Karpas-422 (cell line): ENCODE measurements at regions not wholly inside any gene's neighbourhood (a gene's known extent, or its start where the extent isn't known, plus 50 kb on each side); places are given as distances from the start of the nearest gene placed in this dataset.

Source experiments
- DNase-seq: peaks from one replicate; pipeline ENCODE4 v3.0.0-alpha.2; 2015
- H2AFZ ChIP-seq: fragments of 200-600 bp; sonication (generic); 2 replicates; pipeline ENCODE4 v1.6.1; 2014; ENCODE audit warnings: antibody characterized with exemption, low read length, mixed read lengths
- H3K27ac ChIP-seq: fragments of 200-600 bp; sonication (generic); 2 replicates; pipeline ENCODE4 v1.5.1; 2014; ENCODE audit warnings: mild to moderate bottlenecking, low read length, moderate library complexity
- H3K27me3 ChIP-seq: fragments of 200-600 bp; sonication (generic); 2 replicates; pipeline ENCODE4 v1.6.1; 2014; ENCODE audit warnings: low read length, mixed read lengths
- H3K36me3 ChIP-seq: fragments of 200-600 bp; sonication (generic); 2 replicates; pipeline ENCODE4 v1.6.1; 2014; ENCODE audit warnings: low read length, mixed read lengths; ENCODE audit not compliant: insufficient read depth
- H3K4me1 ChIP-seq: fragments of 200-600 bp; sonication (generic); 2 replicates; pipeline ENCODE4 v1.6.1; 2014; ENCODE audit warnings: mild to moderate bottlenecking, low read length, mixed read lengths
- H3K4me2 ChIP-seq: fragments of 200-600 bp; sonication (generic); 2 replicates; pipeline ENCODE4 v1.6.1; 2014; ENCODE audit warnings: low read length, low read depth, mild to moderate bottlenecking; ENCODE audit not compliant: poor library complexity, severe bottlenecking
- H3K4me3 ChIP-seq: fragments of 200-600 bp; sonication (generic); 2 replicates; pipeline ENCODE4 v1.5.1; 2014; ENCODE audit warnings: mild to moderate bottlenecking, antibody characterized with exemption, low read length, mixed read lengths
- H3K79me2 ChIP-seq: fragments of 200-600 bp; sonication (generic); 2 replicates; pipeline ENCODE4 v1.6.1; 2014; ENCODE audit warnings: mild to moderate bottlenecking, low read length, mixed read lengths
- H3K9ac ChIP-seq: fragments of 200-600 bp; sonication (generic); 2 replicates; pipeline ENCODE4 v1.6.0; 2014; ENCODE audit warnings: low read length
- H3K9me2 ChIP-seq: fragments of 200-600 bp; sonication (generic), shearing (Covaris generic); replicated peaks from 2 replicates; pipeline ENCODE4 v1.6.0; 2014; ENCODE audit warnings: mild to moderate bottlenecking, low read length, moderate library complexity; ENCODE audit not compliant: insufficient read depth
- H3K9me3 ChIP-seq: fragments of 300-700, 200-600 bp; sonication (generic); 2 replicates; pipeline ENCODE4 v1.6.1; 2014; ENCODE audit warnings: low read length, mixed read lengths
- H4K20me1 ChIP-seq: fragments of 200-600 bp; sonication (generic); 2 replicates; pipeline ENCODE4 v1.6.1; 2014; ENCODE audit warnings: mild to moderate bottlenecking, antibody characterized with exemption, low read length, low read depth; ENCODE audit not compliant: insufficient read depth

- Histone ChIP-seq H3K9ac (no peak overlapping the region), H3K4me2 (no peak overlapping the region), H3K79me2 (no peaks in the 10 kb centered on the region), H4K20me1 (no peaks in the 10 kb centered on the region), H3K27me3 (no peaks in the 10 kb centered on the region), H3K9me2 (no peaks in the 10 kb centered on the region), H3K4me1 (no peaks in the 10 kb centered on the region), H3K27ac (no peak overlapping the region), H2AFZ (no peak overlapping the region), H3K4me3 (no peak overlapping the region), H3K36me3 (no peaks in the 10 kb centered on the region), H3K9me3 (no peaks in the 10 kb centered on the region)
- DNase-seq, result no peak
Measured at GRCh38 chr2:12636837-12637581, 79.7 kb upstream of the TRIB2 start.

GRCh38 chr2:12637754-12638153 is 79.0 kb upstream of the TRIB2 start:
- Histone ChIP-seq H3K79me2 (no peaks in the 10 kb centered on the region), H3K36me3 (no peaks in the 10 kb centered on the region), H4K20me1 (no peaks in the 10 kb centered on the region), H3K4me2 (no peak overlapping the region), H3K4me1 (no peaks in the 10 kb centered on the region), H3K9ac (no peak overlapping the region), H3K27ac (no peak overlapping the region), H3K4me3 (no peak overlapping the region), H2AFZ (no peak overlapping the region), H3K27me3 (no peaks in the 10 kb centered on the region), H3K9me2 (no peaks in the 10 kb centered on the region), H3K9me3 (no peaks in the 10 kb centered on the region)
- no peak for DNase-seq

GRCh38 chr2:12641441-12641840 is 75.3 kb upstream of the TRIB2 start:
- no peak overlapping the region for H3K9ac ChIP-seq
- no peak for DNase-seq
- no peaks in the 10 kb centered on the region for H4K20me1 ChIP-seq
- H3K27ac ChIP-seq, result no peak overlapping the region
- no peaks in the 10 kb centered on the region for H3K9me2 ChIP-seq
- no peak overlapping the region for H2AFZ ChIP-seq
- H3K9me3 ChIP-seq, result no peaks in the 10 kb centered on the region
- no peak overlapping the region for H3K4me2 ChIP-seq
- no peaks in the 10 kb centered on the region for H3K4me1 ChIP-seq
- H3K27me3 ChIP-seq, result no peaks in the 10 kb centered on the region
- no peaks in the 10 kb centered on the region for H3K79me2 ChIP-seq
- H3K36me3 ChIP-seq, result no peaks in the 10 kb centered on the region
- H3K4me3 ChIP-seq, result no peak overlapping the region

- Histone ChIP-seq H3K4me3 (no peak overlapping the region), H3K36me3 (no peaks in the 10 kb centered on the region), H3K9ac (no peak overlapping the region), H3K79me2 (no peaks in the 10 kb centered on the region), H3K9me2 (no peaks in the 10 kb centered on the region), H3K27me3 (no peaks in the 10 kb centered on the region), H3K4me1 (no peaks in the 10 kb centered on the region), H2AFZ (no peak overlapping the region), H3K4me2 (no peak overlapping the region), H4K20me1 (no peaks in the 10 kb centered on the region), H3K27ac (no peak overlapping the region), H3K9me3 (no peaks in the 10 kb centered on the region)
- DNase-seq, result no peak
Measured at GRCh38 chr2:12642332-12642731, 74.4 kb upstream of the TRIB2 start.

- H3K4me3 ChIP-seq, result no peak overlapping the region
- no peak overlapping the region for H3K9ac ChIP-seq
- no peak overlapping the region for H2AFZ ChIP-seq
- H3K79me2 ChIP-seq, result no peaks in the 10 kb centered on the region
- no peaks in the 10 kb centered on the region for H3K27me3 ChIP-seq
- H3K27ac ChIP-seq, result no peak overlapping the region
- H3K4me1 ChIP-seq, result no peaks in the 10 kb centered on the region
- no peak overlapping the region for H3K4me2 ChIP-seq
- H3K9me3 ChIP-seq, result no peaks in the 10 kb centered on the region
- H3K9me2 ChIP-seq, result no peaks in the 10 kb centered on the region
- H3K36me3 ChIP-seq, result no peaks in the 10 kb centered on the region
- DNase-seq, result no peak
- no peaks in the 10 kb centered on the region for H4K20me1 ChIP-seq
Measured at GRCh38 chr2:12642859-12643258, 73.9 kb upstream of the TRIB2 start.

GRCh38 chr2:12649602-12650400 is 66.9 kb upstream of the TRIB2 start:
- H3K27ac ChIP-seq, result no peak overlapping the region
- H3K9me3 ChIP-seq, result no peaks in the 10 kb centered on the region
- H2AFZ ChIP-seq, result no peak overlapping the region
- no peaks in the 10 kb centered on the region for H3K79me2 ChIP-seq
- no peaks in the 10 kb centered on the region for H3K4me1 ChIP-seq
- H3K9me2 ChIP-seq, result no peaks in the 10 kb centered on the region
- H3K4me3 ChIP-seq, result no peak overlapping the region
- no peaks in the 10 kb centered on the region for H3K36me3 ChIP-seq
- no peak overlapping the region for H3K4me2 ChIP-seq
- DNase-seq, result no peak
- no peaks in the 10 kb centered on the region for H4K20me1 ChIP-seq
- no peak overlapping the region for H3K9ac ChIP-seq
- no peaks in the 10 kb centered on the region for H3K27me3 ChIP-seq

GRCh38 chr2:12651641-12652040 is 65.1 kb upstream of the TRIB2 start:
- Histone ChIP-seq H3K27me3 (no peaks in the 10 kb centered on the region), H3K4me2 (no peak overlapping the region), H3K9me3 (no peaks in the 10 kb centered on the region), H4K20me1 (no peaks in the 10 kb centered on the region), H3K79me2 (no peaks in the 10 kb centered on the region), H3K9me2 (no peaks in the 10 kb centered on the region), H3K4me3 (no peak overlapping the region), H2AFZ (no peak overlapping the region), H3K27ac (no peak overlapping the region), H3K9ac (no peak overlapping the region), H3K4me1 (no peaks in the 10 kb centered on the region), H3K36me3 (no peaks in the 10 kb centered on the region)
- DNase-seq, result no peak

- no peaks in the 10 kb centered on the region for H3K9me3 ChIP-seq
- H3K9ac ChIP-seq, result no peak overlapping the region
- no peaks in the 10 kb centered on the region for H3K27me3 ChIP-seq
- DNase-seq, result no peak
- no peak overlapping the region for H3K27ac ChIP-seq
- no peaks in the 10 kb centered on the region for H3K9me2 ChIP-seq
- no peaks in the 10 kb centered on the region for H3K36me3 ChIP-seq
- no peak overlapping the region for H2AFZ ChIP-seq
- no peaks in the 10 kb centered on the region for H3K79me2 ChIP-seq
- H3K4me2 ChIP-seq, result no peak overlapping the region
- H3K4me3 ChIP-seq, result no peak overlapping the region
- H4K20me1 ChIP-seq, result no peaks in the 10 kb centered on the region
- no peaks in the 10 kb centered on the region for H3K4me1 ChIP-seq
Measured at GRCh38 chr2:12652723-12653122, 64.0 kb upstream of the TRIB2 start.
